B cell (primary cell): ENCODE measurements at regions not wholly inside any gene's neighbourhood (a gene's known extent, or its start where the extent isn't known, plus 50 kb on each side); places are given as distances from the start of the nearest gene placed in this dataset.

ENCODE experiments used
- ATAC-seq: fragments of 200-7000 bp; cut with Tn5 transposase; one replicate; pipeline ENCODE4 v1.10.0; 2021; ENCODE audit warnings: low read depth, mild to moderate bottlenecking, moderate number of reproducible peaks, moderate library complexity
- CTCF ChIA-PET: fragments of 350-600 bp; sonication (Branson Sonifier 250); formaldehyde crosslinking; loops from one replicate; lab custom pipeline; 2021; ENCODE audit warnings: antibody characterized with exemption, inconsistent platforms; lab: Charles Lee
- POLR2A ChIA-PET: fragments of 350-600 bp; sonication (Branson Sonifier 250); formaldehyde crosslinking; loops from one replicate; lab custom pipeline; 2021; ENCODE audit warnings: antibody characterized with exemption; lab: Charles Lee
- DNase-seq: peaks from one replicate; pipeline ENCODE4 v3.0.0; 2013
- H2AFZ ChIP-seq: 2 replicates; pipeline ENCODE4 v1.6.1; 2012; ENCODE audit warnings: mild to moderate bottlenecking, low read depth, low read length; ENCODE audit not compliant: insufficient read depth, poor library complexity, severe bottlenecking
- H3K27ac ChIP-seq, 2 donors: 1 replicate in 1 of 2; 2 replicates in 1 of 2; pipeline ENCODE4 v1.5.1; 2012 to 2013; ENCODE audit warnings: low read length in 2 of 2, mild to moderate bottlenecking in 2 of 2, moderate library complexity in 1 of 2
- H3K27me3 ChIP-seq, 4 experiments: fragments of 200-600 bp in 1 of 4; sonication (generic) in 1 of 4; replicated peaks in 1 of 4; 1 replicate in 2 of 4; 2 replicates in 2 of 4; pipeline versions ENCODE4 v1.6.1 to v1.7.0; 2013 to 2016; ENCODE audit warnings: low read length in 3 of 4, mild to moderate bottlenecking in 2 of 4, mixed read lengths in 1 of 4, moderate library complexity in 1 of 4; ENCODE audit not compliant: insufficient read depth in 4 of 4, control insufficient read depth in 3 of 4; ENCODE audit errors: control extremely low read depth in 1 of 4
- H3K36me3 ChIP-seq, 2 experiments: replicated peaks in 1 of 2; 1 replicate in 1 of 2; 2 replicates in 1 of 2; pipeline versions ENCODE4 v1.6.1 to v1.7.1; 2013; ENCODE audit warnings: low read length in 1 of 2; ENCODE audit not compliant: insufficient read depth in 2 of 2, control insufficient read depth in 1 of 2; ENCODE audit errors: control extremely low read depth in 1 of 2, extremely low read depth in 1 of 2
- H3K4me1 ChIP-seq, 2 donors: fragments of 200-600 bp in 1 of 2; sonication (generic) in 1 of 2; 1 replicate in 1 of 2; 2 replicates in 1 of 2; pipeline versions ENCODE4 v1.5.1 to v1.6.1; 2013 to 2017; ENCODE audit warnings: low read length in 2 of 2; ENCODE audit not compliant: control insufficient read depth in 2 of 2, insufficient read depth in 2 of 2
- H3K4me2 ChIP-seq: replicated peaks from 2 replicates; pipeline ENCODE3; 2012; ENCODE audit warnings: mild to moderate bottlenecking, low read depth, low read length; ENCODE audit not compliant: poor library complexity, severe bottlenecking
- H3K4me3 ChIP-seq, 5 experiments: fragments of 200-600 bp in 1 of 5; sonication (generic) in 1 of 5; 1 replicate in 3 of 5; 2 replicates in 2 of 5; pipeline versions ENCODE4 v1.5.1 to v1.7.0; 2011 to 2016; ENCODE audit warnings: low read length in 4 of 5, mild to moderate bottlenecking in 4 of 5, low read depth in 2 of 5, control low read depth in 1 of 5, moderate library complexity in 1 of 5; ENCODE audit not compliant: insufficient read depth in 1 of 5; ENCODE audit errors: control extremely low read depth in 1 of 5, extremely low read depth in 1 of 5
- H3K79me2 ChIP-seq: fragments of 200-600 bp; sonication (generic); one replicate; pipeline ENCODE4 v1.6.0; 2016; ENCODE audit warnings: low read length; ENCODE audit not compliant: control insufficient read depth, insufficient read depth
- H3K9ac ChIP-seq: fragments of 200-600 bp; sonication (generic); 2 replicates; pipeline ENCODE4 v1.6.1; 2017; ENCODE audit warnings: mild to moderate bottlenecking, low read length, moderate library complexity
- H3K9me3 ChIP-seq, 3 donors: one replicate each; pipeline versions ENCODE4 v1.6.1 to v1.7.1; 2013; ENCODE audit warnings: low read length in 2 of 3; ENCODE audit not compliant: control insufficient read depth in 2 of 3, insufficient read depth in 1 of 3; ENCODE audit errors: control extremely low read depth in 1 of 3
- H4K20me1 ChIP-seq: 2 replicates; pipeline ENCODE4 v1.6.0; 2012; ENCODE audit warnings: mild to moderate bottlenecking, low read length; ENCODE audit not compliant: insufficient read depth, control insufficient read depth, poor library complexity, severe bottlenecking
- H3K27ac Mint-ChIP-seq: one replicate; pipeline ENCODE4 v1.8.0; 2021; ENCODE audit warnings: mixed read lengths
- H3K27me3 Mint-ChIP-seq: one replicate; pipeline ENCODE4 v1.8.0; 2021; ENCODE audit warnings: mixed read lengths
- H3K4me1 Mint-ChIP-seq: one replicate; pipeline ENCODE4 v1.8.0; 2021; ENCODE audit warnings: mixed read lengths
- H3K4me3 Mint-ChIP-seq: one replicate; pipeline ENCODE4 v1.8.0; 2021; ENCODE audit warnings: mixed read lengths
- H3K9me3 Mint-ChIP-seq: one replicate; pipeline ENCODE4 v1.8.0; 2022; ENCODE audit warnings: mixed read lengths; ENCODE audit not compliant: insufficient read depth
- EZH2 ChIP-seq: IDR thresholded peaks from 2 replicates; pipeline ENCODE4 v1.6.1; 2012; ENCODE audit warnings: borderline replicate concordance, low read depth, mild to moderate bottlenecking, moderate library complexity, low read length; ENCODE audit not compliant: insufficient read depth, poor library complexity, severe bottlenecking
- WGBS: methylation state at CpG from one replicate; pipeline ENCODE4 v1.1.5; 2013; ENCODE audit warnings: missing lambda C conversion rate; ENCODE audit not compliant: insufficient coverage; 5-methylcytosine and 5-hydroxymethylcytosine counted together
- intact Hi-C: fragments of 100-400 bp; cut with micrococcal nuclease; formaldehyde crosslinking; loops from one replicate; pipeline ENCODE4 v1.10.0; 2022
- TF ChIP-seq, protein P1 (sequence below): fragments of 200-600 bp; IDR thresholded peaks from one replicate; pipeline ENCODE4 v1.8.0; 2022; ENCODE audit warnings: antibody characterized with exemption, mild to moderate bottlenecking

- no peak overlapping the region for H3K27ac ChIP-seq
- no peaks in the 10 kb centered on the region for H3K9me3 ChIP-seq
- H3K36me3 ChIP-seq, result no peaks in the 10 kb centered on the region
- ChIA-PET POLR2A (no interaction called here), CTCF (no interaction called here)
- WGBS, result no CpG with 5 or more reads among the region's 2 CpGs
- H2AFZ ChIP-seq, result no peak overlapping the region
- no peaks in the 10 kb centered on the region for H3K79me2 ChIP-seq
- no peaks in the 10 kb centered on the region for H3K4me1 ChIP-seq
- no peak for DNase-seq
- H3K27me3 ChIP-seq, result peaks cover 0 to 4% (median 2%) of the 10 kb centered on the region in 4 experiments
- no peak for TF ChIP-seq EZH2
- TF ChIP-seq, protein P1, sequence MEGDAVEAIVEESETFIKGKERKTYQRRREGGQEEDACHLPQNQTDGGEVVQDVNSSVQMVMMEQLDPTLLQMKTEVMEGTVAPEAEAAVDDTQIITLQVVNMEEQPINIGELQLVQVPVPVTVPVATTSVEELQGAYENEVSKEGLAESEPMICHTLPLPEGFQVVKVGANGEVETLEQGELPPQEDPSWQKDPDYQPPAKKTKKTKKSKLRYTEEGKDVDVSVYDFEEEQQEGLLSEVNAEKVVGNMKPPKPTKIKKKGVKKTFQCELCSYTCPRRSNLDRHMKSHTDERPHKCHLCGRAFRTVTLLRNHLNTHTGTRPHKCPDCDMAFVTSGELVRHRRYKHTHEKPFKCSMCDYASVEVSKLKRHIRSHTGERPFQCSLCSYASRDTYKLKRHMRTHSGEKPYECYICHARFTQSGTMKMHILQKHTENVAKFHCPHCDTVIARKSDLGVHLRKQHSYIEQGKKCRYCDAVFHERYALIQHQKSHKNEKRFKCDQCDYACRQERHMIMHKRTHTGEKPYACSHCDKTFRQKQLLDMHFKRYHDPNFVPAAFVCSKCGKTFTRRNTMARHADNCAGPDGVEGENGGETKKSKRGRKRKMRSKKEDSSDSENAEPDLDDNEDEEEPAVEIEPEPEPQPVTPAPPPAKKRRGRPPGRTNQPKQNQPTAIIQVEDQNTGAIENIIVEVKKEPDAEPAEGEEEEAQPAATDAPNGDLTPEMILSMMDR, result no peak
- Mint-ChIP-seq H3K4me3 (no peak overlapping the region), H3K27me3 (peaks cover 3% of the 10 kb centered on the region), H3K4me1 (no peaks in the 10 kb centered on the region), H3K9me3 (no peaks in the 10 kb centered on the region), H3K27ac (no peak overlapping the region)
- no peak overlapping the region for H3K4me2 ChIP-seq
- H4K20me1 ChIP-seq, result no peaks in the 10 kb centered on the region
- H3K9ac ChIP-seq, result no peak overlapping the region
- intact Hi-C loops, result no loop called here
- ATAC-seq, result no peak
- no peak overlapping the region for H3K4me3 ChIP-seq
Observed at GRCh38 chr10:31657434-31657872, 271.2 kb downstream of the ARHGAP12 start.

- Histone ChIP-seq H3K4me1 (no peaks in the 10 kb centered on the region), H3K79me2 (no peaks in the 10 kb centered on the region), H3K27ac (no peak overlapping the region), H3K4me2 (no peak overlapping the region), H3K9me3 (no peaks in the 10 kb centered on the region), H4K20me1 (no peaks in the 10 kb centered on the region), H3K9ac (no peak overlapping the region), H3K36me3 (no peaks in the 10 kb centered on the region), H3K27me3 (peaks cover 0 to 4% (median 2%) of the 10 kb centered on the region in 4 experiments), H3K4me3 (no peak overlapping the region), H2AFZ (no peak overlapping the region)
- no peak overlapping the region for H3K27ac Mint-ChIP-seq
- WGBS, result no CpG with 5 or more reads among the region's 1 CpG
- ChIA-PET POLR2A (no interaction called here), CTCF (no interaction called here)
- H3K4me3 Mint-ChIP-seq, result no peak overlapping the region
- intact Hi-C loops, result no loop called here
- H3K27me3 Mint-ChIP-seq, result peaks cover 3% of the 10 kb centered on the region
- ATAC-seq (no peak), DNase-seq (no peak)
- H3K4me1 Mint-ChIP-seq, result no peaks in the 10 kb centered on the region
- TF ChIP-seq EZH2, result no peak
- TF ChIP-seq, protein P1, result no peak
- no peaks in the 10 kb centered on the region for H3K9me3 Mint-ChIP-seq
Observed at GRCh38 chr10:31656851-31657433, 271.7 kb downstream of the ARHGAP12 start.
